Stimulated activated naive CD4-positive, alpha-beta T cell (primary cell): ENCODE measurements at regions not wholly inside any gene's neighbourhood (a gene's known extent, or its start where the extent isn't known, plus 50 kb on each side); places are given as distances from the start of the nearest gene placed in this dataset.
"Not testable (repeated sequence)": the region's sequence is repeated elsewhere in the genome, so short reads cannot be mapped to it uniquely, and the experiment has no call there.

Experiments used
- DNase-seq, 6 experiments: peaks; one replicate each; lab custom pipeline; 2025; lab: John Stamatoyannopoulos, UW

- DNase-seq: no peak
These were observed 519.7 kb downstream of the SOCS6 start for GRCh38 chr18:70808481-70809056.

DNA sequence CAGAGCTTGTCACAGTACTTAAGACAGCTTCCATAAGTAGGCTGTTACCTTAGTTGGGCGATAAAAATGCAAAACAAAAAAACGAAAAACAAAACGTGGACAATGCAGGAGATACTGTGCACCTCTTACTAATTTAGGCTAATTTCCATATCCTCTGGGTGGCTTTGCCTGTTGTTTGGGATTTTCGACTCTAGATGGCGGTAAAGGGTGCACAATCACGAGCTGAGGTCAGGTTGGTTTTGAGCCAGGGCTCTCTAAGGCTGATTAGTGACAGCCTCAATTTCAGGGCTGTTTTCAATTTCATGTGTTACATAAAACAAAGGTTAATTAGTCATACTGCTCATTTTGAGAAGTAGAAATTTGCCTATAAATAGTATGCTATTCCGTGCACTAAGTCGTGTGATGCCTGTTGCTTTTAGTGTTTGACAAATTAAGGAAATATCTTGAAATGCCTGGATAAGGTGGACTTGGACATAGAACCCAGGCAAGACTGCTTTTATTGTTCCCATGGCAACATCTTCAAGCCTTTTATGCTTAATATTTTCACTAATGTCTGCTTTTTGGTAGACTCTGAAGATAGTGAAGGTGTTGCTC, 493.1 kb downstream of the SOCS6 start:
- DNase-seq: peak; percentile 21 to 74 (median 42)

DNA sequence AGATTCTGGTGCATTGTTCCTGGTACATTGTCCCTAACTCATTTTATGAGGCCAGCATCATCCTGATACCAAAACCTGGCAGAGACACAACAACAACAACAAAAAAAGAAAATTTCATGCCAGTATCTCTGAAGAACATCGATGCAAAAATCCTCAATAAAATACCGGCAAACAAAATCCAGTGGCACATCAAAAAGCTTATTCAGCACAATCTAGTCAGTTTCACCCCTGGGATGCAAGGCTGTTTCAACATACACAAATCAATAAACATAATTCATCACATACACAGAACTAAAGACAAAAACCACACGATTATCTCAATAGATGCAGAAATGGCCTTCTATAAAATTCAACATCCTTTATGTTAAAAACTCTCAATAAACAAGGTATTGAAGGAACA, 477.4 kb downstream of the SOCS6 start:
- DNase-seq: not testable (repeated sequence)

DNA sequence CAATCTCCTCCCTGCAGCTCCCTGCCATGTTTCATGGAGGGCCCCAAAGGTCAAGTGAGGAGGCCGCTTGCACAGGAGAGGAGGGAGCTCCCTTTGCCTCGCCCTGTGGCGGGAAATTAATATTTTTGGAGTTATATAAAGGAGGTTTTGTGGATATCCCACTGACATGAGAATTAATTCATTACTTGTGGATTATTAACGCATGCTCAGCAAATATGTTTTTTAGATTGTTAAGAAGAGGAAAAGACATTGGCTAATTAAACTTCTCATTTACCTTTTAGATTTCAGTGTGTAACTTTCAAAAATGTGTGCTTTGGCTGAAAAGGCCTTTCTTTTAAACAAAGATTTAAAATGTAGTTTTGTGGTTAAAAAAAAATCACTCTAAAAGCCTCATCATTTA, 474.0 kb downstream of the SOCS6 start:
- DNase-seq: no peak

DNA sequence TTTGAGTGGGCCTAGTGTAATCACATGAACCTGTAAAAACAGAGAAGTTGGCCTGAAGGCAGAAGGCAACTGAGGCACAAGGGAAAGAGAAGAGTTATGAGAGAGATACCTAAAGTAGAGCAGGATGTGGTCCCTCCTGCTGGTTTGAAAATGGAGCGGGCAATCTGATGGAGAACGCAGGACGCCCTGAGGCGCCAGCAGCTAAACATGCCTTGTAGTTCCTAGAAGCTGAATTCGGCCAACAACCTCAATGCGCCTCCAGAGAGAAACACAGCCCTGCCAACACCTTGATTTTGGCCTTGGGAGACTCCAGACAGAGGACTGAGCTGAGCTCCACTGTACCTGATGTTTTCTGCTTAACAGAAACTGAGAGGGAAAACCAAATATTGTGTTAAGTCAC, 469.9 kb downstream of the SOCS6 start:
- DNase-seq: no peak

DNA sequence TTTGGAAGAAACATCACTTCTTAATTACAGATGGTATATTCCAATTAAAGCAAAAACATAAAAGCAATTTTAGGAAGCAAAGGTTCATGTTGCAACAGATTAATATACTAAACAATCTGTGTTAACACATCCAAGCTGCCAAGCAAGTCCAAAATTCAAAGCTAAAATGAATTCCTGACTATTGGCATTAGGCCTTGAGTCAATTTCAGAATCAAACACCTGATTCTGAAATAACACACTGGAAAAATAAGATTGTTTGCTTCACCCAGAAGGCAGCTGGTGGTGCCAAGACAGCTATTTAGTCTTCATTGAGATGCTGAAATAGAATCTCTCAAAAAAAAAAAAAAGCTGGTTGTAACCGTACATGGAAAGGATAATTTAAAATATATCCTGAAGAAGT, 465.6 kb downstream of the SOCS6 start:
- DNase-seq: no peak

DNA sequence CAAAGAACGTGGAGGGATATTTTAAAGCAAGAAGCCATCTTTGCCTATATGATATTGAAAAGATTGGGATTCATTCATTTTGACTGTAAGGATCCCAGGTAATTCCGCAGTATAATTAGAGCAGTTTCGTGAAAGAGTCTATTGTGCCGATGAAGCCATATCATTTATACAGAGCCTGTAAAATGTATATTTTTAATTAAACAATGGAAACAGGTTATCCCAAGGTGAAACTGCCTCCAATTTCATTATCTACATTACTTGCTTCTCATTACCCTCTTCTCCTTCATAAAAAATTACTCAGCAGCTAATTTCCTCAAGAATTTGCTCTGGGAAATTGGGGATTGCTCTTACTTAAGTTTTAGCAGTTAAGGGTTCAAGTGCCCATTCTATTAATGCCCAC, 444.1 kb downstream of the SOCS6 start:
- no peak for DNase-seq

DNA sequence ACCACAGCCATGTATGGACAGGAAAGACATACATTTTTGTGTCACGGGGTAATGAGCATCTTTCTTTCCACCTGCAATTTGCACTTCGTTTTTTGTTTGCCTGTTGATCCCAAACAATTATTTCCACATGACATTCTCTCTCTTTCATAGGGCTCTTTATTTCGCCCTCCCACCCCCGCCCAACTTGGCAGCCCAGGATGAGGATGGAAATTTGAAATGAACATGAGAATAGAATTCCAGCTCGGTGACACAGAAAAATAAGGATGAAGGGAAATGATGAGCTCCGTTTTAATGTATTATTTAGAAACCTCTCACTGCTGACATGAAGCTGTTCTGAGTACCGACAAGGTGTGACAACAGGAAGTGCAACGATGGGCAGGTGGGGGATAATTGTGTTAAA, 443.3 kb downstream of the SOCS6 start:
- no peak for DNase-seq

DNA sequence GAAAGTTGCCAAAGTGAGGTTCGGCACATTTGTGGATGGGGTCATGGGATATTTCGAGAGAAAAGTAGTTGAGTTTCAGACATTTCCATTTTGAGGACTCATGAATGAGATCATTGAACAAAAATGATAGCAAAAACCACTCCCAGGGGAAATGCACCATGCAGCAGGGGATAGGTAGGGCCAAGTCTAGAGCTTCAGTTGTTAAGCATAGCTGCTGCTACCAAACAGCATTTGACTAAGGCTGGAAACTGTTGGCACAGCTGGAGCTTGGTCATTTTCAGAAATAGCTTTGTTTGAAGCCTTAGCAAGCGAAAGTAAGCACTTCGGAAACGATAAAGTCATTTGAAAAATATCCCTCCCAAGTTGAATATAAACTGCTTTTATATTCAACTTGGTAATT, 431.8 kb downstream of the SOCS6 start:
- DNase-seq: no peak

DNA sequence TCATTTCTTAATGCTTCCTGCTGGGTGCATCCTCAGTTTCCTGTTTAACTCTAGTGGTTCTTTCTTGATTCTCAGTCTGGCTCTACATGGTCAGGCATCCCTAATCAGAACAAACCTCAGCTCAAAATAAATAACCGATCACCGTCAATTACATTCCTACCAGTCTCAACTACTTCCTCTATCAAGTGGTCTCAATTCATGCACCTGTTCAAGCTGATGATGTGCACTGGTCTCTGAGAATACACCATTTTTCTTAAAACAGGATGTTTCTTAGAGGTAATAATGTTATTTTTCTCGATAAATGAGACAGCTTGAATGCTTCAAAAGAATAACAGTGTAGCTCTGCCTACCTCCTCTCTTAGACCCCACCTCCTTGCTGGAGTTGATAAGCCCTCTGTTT, 420.9 kb downstream of the SOCS6 start:
- no peak for DNase-seq

DNA sequence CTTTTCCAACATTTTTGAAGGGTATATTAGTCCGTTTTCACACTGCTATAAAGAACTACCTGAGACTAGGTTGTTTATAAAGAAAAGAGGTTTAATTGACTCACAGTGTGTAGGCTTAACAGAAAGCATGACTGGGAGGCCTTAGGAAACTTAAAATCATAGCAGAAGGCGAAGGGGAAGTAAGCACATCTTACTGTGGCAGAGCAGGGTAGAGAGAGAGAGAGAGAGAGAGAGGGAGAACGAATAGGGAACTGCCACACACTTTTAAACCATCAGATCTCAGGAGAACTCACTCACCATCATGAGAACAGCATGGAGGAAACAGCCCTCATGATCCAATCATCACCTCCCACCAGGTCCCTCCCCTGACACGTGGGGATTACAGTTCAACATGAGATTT, 420.3 kb downstream of the SOCS6 start:
- DNase-seq: no peak

GRCh38 chr18:70705831-70706416, 417.1 kb downstream of the SOCS6 start:
- no peak for DNase-seq

- DNase-seq: no peak
These were observed 411.7 kb downstream of the SOCS6 start for GRCh38 chr18:70700496-70700895.

- DNase-seq: no peak
These were observed 409.7 kb downstream of the SOCS6 start for GRCh38 chr18:70698574-70698973.

DNA sequence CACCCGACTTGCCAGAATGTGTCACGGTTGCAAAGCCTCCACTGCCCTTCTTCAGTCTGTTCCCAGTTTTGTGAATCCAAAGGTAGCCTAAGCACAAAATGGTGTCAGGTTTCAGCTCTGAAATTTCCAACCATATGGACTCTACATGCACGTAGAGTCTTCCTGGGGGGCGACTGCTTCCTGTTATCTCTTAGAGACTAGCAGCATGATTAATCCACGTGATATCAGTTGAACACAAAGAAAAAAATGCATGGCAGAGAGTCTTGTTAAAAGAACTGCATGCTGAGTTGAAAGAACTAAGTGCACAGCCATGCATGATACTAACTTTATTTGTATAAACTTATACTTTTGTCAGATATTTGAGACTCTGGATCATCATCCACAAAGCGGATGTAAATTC, 404.4 kb downstream of the SOCS6 start:
- no peak for DNase-seq

DNA sequence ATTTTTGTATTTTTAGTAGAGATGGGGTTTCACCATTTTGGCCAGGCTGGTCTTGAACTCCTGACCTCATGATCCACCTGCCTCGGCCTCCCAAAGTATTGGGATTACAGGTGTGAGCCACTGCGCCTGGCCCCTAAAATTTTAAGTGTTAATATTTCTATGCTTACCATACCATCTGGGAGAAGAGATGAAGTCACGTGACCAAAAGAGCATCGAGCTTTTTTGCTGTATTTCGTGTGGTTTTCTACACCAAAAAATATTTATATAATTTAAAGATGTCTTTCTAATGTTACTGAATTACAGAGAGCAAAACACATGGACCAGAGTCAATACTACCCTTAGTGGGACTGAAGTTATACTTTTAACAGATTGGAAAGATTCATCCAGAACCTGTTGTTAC, 400.9 kb downstream of the SOCS6 start:
- DNase-seq: not testable (repeated sequence)

- no peak for DNase-seq
These were observed 399.4 kb downstream of the SOCS6 start for GRCh38 chr18:70688286-70688685.

GRCh38 chr18:70684821-70685220, 396.0 kb downstream of the SOCS6 start:
- DNase-seq: no peak

DNA sequence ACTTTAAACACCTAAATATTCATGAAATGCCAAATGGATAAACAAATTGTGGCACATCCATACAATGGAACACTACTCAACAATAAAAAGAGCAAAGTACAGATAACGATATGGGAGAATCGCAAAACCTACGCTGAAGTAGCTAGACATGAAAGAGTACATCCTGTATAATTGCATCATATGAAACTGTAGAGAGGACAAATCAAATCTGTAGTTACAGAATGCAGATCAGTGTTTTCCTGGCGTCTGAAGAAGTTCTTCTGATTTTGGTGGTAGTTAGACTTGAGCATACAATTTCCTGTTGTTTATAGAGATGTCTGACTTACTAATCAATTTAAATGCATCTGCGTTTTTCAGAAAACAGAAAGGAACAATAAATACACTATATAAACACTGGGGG, 394.4 kb downstream of the SOCS6 start:
- DNase-seq: peak in 3 of 6 experiments; percentile 54 to 72 (median 65)

GRCh38 chr18:70674896-70675295, 386.1 kb downstream of the SOCS6 start:
- no peak for DNase-seq

DNA sequence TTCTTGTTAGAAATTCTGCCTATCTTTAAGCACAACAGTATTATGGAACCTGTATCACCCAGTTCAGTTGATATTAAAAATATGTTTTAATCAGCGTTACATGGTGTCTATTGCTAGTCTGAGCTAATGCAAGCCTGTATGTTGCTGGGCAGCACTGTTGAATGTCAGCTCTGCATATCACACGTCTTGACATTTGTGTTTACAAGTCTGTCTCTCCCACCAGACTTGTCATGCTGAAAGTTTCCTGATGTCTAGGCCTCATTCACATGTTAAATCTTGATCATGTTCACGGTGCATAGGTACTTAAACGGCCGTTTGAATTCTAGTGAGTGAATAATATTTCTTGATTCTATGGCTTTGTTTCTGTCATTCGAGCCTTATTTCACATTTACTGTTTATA, 385.0 kb downstream of the SOCS6 start:
- DNase-seq: no peak

DNA sequence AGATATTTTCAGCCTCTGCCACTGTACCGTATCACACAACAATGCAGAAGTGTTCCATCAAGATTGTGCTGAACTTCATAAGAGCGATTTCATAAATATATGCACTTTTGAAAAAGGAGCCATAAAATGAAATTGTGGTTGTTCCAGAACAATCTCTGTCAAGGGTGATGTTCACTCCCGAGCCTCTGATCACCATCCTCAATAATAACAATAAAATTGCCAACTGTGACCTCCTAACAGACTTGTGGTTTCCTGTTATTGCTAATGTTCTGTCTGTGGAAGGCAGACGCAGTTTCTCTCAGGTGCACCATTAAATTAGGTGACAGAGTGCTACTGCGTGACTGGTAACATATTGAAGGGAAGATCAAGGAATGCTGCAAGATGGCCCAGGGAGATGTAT, 383.7 kb downstream of the SOCS6 start:
- DNase-seq: peak in 5 of 6 experiments; percentile 20 to 84 (median 81)

DNA sequence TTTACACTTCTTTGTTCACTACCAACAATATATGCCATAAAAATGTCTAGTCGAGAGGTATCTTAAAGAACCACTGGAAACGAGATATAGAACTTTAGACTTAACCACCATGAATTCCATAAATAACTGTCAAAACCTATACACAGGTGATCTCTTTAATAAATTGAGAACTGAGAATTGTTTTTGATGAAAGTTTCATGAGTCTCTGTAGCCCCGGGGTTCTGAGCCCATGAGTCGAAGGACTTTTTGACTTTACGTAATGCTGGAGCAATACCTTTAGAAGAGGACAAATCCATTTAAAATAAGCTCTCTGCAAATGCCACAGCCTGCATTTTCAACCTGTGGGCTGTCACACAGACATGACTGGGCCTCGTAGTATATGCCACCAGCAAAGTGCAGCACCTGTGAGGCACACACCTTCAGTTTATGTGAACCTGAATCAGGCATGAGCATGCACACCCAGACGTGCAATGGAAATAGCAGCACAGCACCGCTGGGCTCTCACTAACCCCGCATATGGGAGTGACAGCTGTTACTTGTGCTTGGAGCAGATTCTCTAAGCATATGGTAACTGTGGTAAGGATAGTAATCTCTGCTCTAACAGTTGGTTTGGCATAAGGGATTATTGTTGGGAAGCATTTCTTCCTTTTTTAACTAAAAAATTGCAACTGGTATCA, 383.2 kb downstream of the SOCS6 start:
- DNase-seq: peak in 5 of 6 experiments; percentile 5 to 70 (median 31)
